GM23338 (cell line): ENCODE measurements at regions not wholly inside any gene's neighbourhood (a gene's known extent, or its start where the extent isn't known, plus 50 kb on each side); places are given as distances from the start of the nearest gene placed in this dataset.
A peak's percentile ranks its signal among the peaks of the same experiment; 100 is the strongest.

Source experiments
- ATAC-seq: fragments of 200-7000 bp; cut with Tn5 transposase; 3 replicates; pipeline ENCODE4 v1.9.1; 2020
- DNase-seq: peaks from one replicate; pipeline ENCODE4 v3.0.0-alpha.2; 2015; ENCODE audit warnings: low spot score
- H2AFZ ChIP-seq: fragments of 200-600 bp; sonication (generic); 2 replicates; pipeline ENCODE4 v1.8.0; 2016; ENCODE audit warnings: antibody characterized with exemption, mild to moderate bottlenecking, moderate library complexity
- H3F3A ChIP-seq: fragments of 200-600 bp; sonication (generic); replicated peaks from 2 replicates; pipeline ENCODE4 v1.8.0; 2017; ENCODE audit warnings: antibody characterized with exemption, mixed run types, low read depth
- H3K27ac ChIP-seq: fragments of 200-600 bp; sonication (generic); 2 replicates; pipeline ENCODE4 v1.6.1; 2016; ENCODE audit warnings: low read depth
- H3K27me3 ChIP-seq: fragments of 200-600 bp; sonication (generic); 2 replicates; pipeline ENCODE4 v1.8.0; 2016; ENCODE audit warnings: mild to moderate bottlenecking, mixed run types, moderate library complexity; ENCODE audit not compliant: insufficient read depth
- H3K36me3 ChIP-seq: fragments of 200-600 bp; sonication (generic); 2 replicates; pipeline ENCODE4 v1.8.0; 2016; ENCODE audit warnings: mild to moderate bottlenecking; ENCODE audit not compliant: insufficient read depth
- H3K4me1 ChIP-seq: fragments of 200-600 bp; sonication (generic); 2 replicates; pipeline ENCODE4 v1.8.0; 2016; ENCODE audit warnings: mild to moderate bottlenecking, moderate library complexity; ENCODE audit not compliant: insufficient read depth
- H3K4me2 ChIP-seq: fragments of 200-600 bp; sonication (generic); 2 replicates; pipeline ENCODE4 v1.7.1; 2017; ENCODE audit warnings: mixed run types
- H3K4me3 ChIP-seq: fragments of 200-600 bp; sonication (generic); 2 replicates; pipeline ENCODE4 v1.6.1; 2016; ENCODE audit warnings: mixed run types
- H3K79me2 ChIP-seq: fragments of 200-600 bp; sonication (generic); replicated peaks from 2 replicates; pipeline ENCODE4 v1.8.0; 2017; ENCODE audit warnings: mild to moderate bottlenecking; ENCODE audit not compliant: insufficient read depth
- H3K9me2 ChIP-seq: fragments of 200-600 bp; sonication (generic); 2 replicates; pipeline ENCODE4 v1.8.0; 2017; ENCODE audit not compliant: insufficient read depth
- H4K20me1 ChIP-seq: fragments of 200-600 bp; sonication (generic); replicated peaks from 2 replicates; pipeline ENCODE4 v1.8.0; 2017; ENCODE audit warnings: mild to moderate bottlenecking; ENCODE audit not compliant: insufficient read depth
- H3K27ac Mint-ChIP-seq: 2 replicates; pipeline ENCODE4 v1.8.0; 2020; ENCODE audit warnings: inconsistent platforms, mild to moderate bottlenecking, moderate library complexity, mixed read lengths
- H3K27me3 Mint-ChIP-seq: 3 replicates; pipeline ENCODE4 v1.8.0; 2022; ENCODE audit warnings: low read depth, mild to moderate bottlenecking, moderate library complexity, mixed read lengths, inconsistent platforms; ENCODE audit not compliant: insufficient read depth, poor library complexity
- H3K36me3 Mint-ChIP-seq: 3 replicates; pipeline ENCODE4 v1.8.0; 2021; ENCODE audit warnings: low read depth, mild to moderate bottlenecking, inconsistent platforms, moderate library complexity, mixed read lengths
- H3K4me1 Mint-ChIP-seq: 3 replicates; pipeline ENCODE4 v1.8.0; 2020; ENCODE audit warnings: mild to moderate bottlenecking, inconsistent platforms, mixed read lengths
- H3K4me3 Mint-ChIP-seq: 3 replicates; pipeline ENCODE4 v1.8.0; 2021; ENCODE audit warnings: moderate library complexity, mild to moderate bottlenecking, inconsistent platforms, mixed read lengths
- H3K9me3 Mint-ChIP-seq: 3 replicates; pipeline ENCODE4 v1.8.0; 2020; ENCODE audit warnings: moderate library complexity, mild to moderate bottlenecking, inconsistent platforms, mixed read lengths
- JUNB ChIP-seq: IDR thresholded peaks from one replicate; pipeline ENCODE4 v1.6.1; 2016; ENCODE audit warnings: antibody characterized with exemption; ENCODE audit not compliant: unreplicated experiment
- POLR2AphosphoS5 ChIP-seq: IDR thresholded peaks from 2 replicates; pipeline ENCODE4 v1.6.1; 2016; ENCODE audit warnings: antibody characterized with exemption, low read depth
- REST ChIP-seq: IDR thresholded peaks from one replicate; pipeline ENCODE4 v1.6.1; 2018; ENCODE audit warnings: antibody characterized with exemption; ENCODE audit not compliant: unreplicated experiment
- STAT1 ChIP-seq: IDR thresholded peaks from one replicate; pipeline ENCODE4 v1.6.1; 2016; ENCODE audit warnings: antibody characterized with exemption; ENCODE audit not compliant: unreplicated experiment
- ZNF114 ChIP-seq: fragments of 250-450 bp; sonication (Bioruptor Pico); IDR thresholded peaks from 2 replicates; pipeline ENCODE4 v1.5.0; 2020; ENCODE audit warnings: mild to moderate bottlenecking, moderate library complexity
- ZNF331 ChIP-seq: fragments of 250-450 bp; sonication (Bioruptor Pico); IDR thresholded peaks from 2 replicates; pipeline ENCODE4 v1.5.0; 2020; ENCODE audit warnings: low read depth, mild to moderate bottlenecking, moderate library complexity
- ZNF462 ChIP-seq: fragments of 250-450 bp; sonication (Bioruptor Pico); IDR thresholded peaks from 2 replicates; pipeline ENCODE4 v1.5.0; 2020; ENCODE audit warnings: mild to moderate bottlenecking, moderate library complexity
- TF ChIP-seq, protein P1 (sequence below), 2 experiments: fragments of 200-600 bp in 1 of 2; sonication (generic) in 1 of 2; conservative IDR thresholded peaks; 2 replicates each; pipeline versions ENCODE4 v1.5.1 to v1.6.1; 2016 to 2017; ENCODE audit warnings: antibody characterized with exemption in 2 of 2, low read depth in 2 of 2, mild to moderate bottlenecking in 2 of 2, moderate library complexity in 1 of 2

DNA sequence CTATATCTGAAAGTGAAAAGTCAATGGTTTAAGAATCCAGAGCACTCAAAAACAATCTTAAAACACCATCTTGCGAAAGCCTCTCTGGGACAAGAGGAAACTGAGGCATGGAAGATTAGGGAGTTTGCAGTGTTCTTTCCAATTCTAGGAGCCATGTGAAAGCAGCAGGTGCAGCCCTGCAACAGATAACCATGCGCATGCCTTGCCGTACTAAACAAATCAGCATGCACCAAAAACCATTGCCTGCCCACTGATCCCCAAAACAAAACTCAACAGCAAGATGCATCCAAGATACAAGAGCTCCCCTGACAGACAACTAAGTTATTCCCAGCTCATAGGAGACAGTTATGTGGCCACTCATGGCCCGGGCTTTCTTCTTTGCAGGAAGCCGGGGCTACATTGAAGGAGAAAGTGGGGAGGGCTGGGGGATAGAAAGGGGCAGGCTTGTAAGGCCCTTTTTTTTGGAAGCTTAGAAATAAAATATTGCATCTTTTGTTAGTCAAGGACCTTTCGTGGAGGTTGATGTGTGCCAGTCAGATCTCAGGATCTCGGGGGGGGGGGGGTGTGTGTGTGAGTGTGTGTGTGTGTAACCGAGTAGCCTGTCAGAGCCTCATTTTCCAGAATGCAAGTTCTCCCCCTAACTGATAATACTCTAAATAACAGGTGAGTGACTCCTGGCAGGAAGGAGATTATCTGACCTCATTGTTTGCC is 178.4 kb downstream of the MBOAT1 start:
- H3K27ac Mint-ChIP-seq = peak overlapping the region; percentile 11; the same call in 1 of the 2 replicates
- no peaks in the 10 kb centered on the region for H3K27me3 ChIP-seq
- no peaks in the 10 kb centered on the region for H3K79me2 ChIP-seq
- no peaks in the 10 kb centered on the region for H4K20me1 ChIP-seq
- no peak overlapping the region for H3K27ac ChIP-seq
- H3F3A ChIP-seq = no peaks in the 10 kb centered on the region
- H3K9me3 Mint-ChIP-seq = peaks cover 6% of the 10 kb centered on the region
- DNase-seq (no peak), ATAC-seq (no peak)
- no peak overlapping the region for H3K4me3 ChIP-seq
- no peaks in the 10 kb centered on the region for H3K9me2 ChIP-seq
- peaks cover 7% of the 10 kb centered on the region for H3K36me3 Mint-ChIP-seq
- no peak overlapping the region for H3K4me3 Mint-ChIP-seq
- no peak overlapping the region for H3K4me2 ChIP-seq
- no peaks in the 10 kb centered on the region for H3K4me1 ChIP-seq
- TF ChIP-seq POLR2AphosphoS5 (no peak), ZNF462 (CRISPR knock-in tag) (no peak), ZNF331 (CRISPR knock-in tag) (no peak)
- no peaks in the 10 kb centered on the region for H3K36me3 ChIP-seq
- H3K27me3 Mint-ChIP-seq = peaks cover 3% of the 10 kb centered on the region
- H2AFZ ChIP-seq = peak overlapping the region; percentile 3; the same call in 1 of the 2 replicates
- peaks cover 21% of the 10 kb centered on the region for H3K4me1 Mint-ChIP-seq

- H3K4me1 Mint-ChIP-seq = peaks cover 27% of the 10 kb centered on the region
- peak overlapping the region; percentile 11; the same call in 1 of the 2 replicates for H3K27ac Mint-ChIP-seq
- H3K27ac ChIP-seq = no peak overlapping the region
- TF ChIP-seq ZNF114 (CRISPR knock-in tag) (no peak), JUNB (no peak), STAT1 (no peak), REST (no peak)
- TF ChIP-seq, protein P1, sequence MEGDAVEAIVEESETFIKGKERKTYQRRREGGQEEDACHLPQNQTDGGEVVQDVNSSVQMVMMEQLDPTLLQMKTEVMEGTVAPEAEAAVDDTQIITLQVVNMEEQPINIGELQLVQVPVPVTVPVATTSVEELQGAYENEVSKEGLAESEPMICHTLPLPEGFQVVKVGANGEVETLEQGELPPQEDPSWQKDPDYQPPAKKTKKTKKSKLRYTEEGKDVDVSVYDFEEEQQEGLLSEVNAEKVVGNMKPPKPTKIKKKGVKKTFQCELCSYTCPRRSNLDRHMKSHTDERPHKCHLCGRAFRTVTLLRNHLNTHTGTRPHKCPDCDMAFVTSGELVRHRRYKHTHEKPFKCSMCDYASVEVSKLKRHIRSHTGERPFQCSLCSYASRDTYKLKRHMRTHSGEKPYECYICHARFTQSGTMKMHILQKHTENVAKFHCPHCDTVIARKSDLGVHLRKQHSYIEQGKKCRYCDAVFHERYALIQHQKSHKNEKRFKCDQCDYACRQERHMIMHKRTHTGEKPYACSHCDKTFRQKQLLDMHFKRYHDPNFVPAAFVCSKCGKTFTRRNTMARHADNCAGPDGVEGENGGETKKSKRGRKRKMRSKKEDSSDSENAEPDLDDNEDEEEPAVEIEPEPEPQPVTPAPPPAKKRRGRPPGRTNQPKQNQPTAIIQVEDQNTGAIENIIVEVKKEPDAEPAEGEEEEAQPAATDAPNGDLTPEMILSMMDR (conservative IDR thresholded peaks at IDR 0.05; ENCODE audit: low read depth in 2 of 2) = no peak
These were observed 177.9 kb downstream of the MBOAT1 start for GRCh38 chr6:20034408-20034769.

More at GRCh38 chr6:20034408-20034769, 177.9 kb downstream of the MBOAT1 start:
- Histone ChIP-seq H3K27me3 (no peaks in the 10 kb centered on the region), H4K20me1 (no peaks in the 10 kb centered on the region), H3K79me2 (no peaks in the 10 kb centered on the region), H3K36me3 (no peaks in the 10 kb centered on the region), H3K9me2 (no peaks in the 10 kb centered on the region), H2AFZ (peak overlapping the region; percentile 3; the same call in 1 of the 2 replicates), H3K4me1 (no peaks in the 10 kb centered on the region), H3K4me3 (no peak overlapping the region), H3F3A (no peaks in the 10 kb centered on the region), H3K4me2 (no peak overlapping the region)
- Mint-ChIP-seq H3K36me3 (peaks cover 7% of the 10 kb centered on the region), H3K9me3 (peaks cover 6% of the 10 kb centered on the region), H3K4me3 (no peak overlapping the region), H3K27me3 (peaks cover 3% of the 10 kb centered on the region)
- no peak for DNase-seq
- ATAC-seq = no peak
